Astrocyte of the spinal cord (primary cell): ENCODE measurements at regions not wholly inside any gene's neighbourhood (a gene's known extent, or its start where the extent isn't known, plus 50 kb on each side); places are given as distances from the start of the nearest gene placed in this dataset.

ENCODE experiments used
- DNase-seq: peaks from one replicate; pipeline ENCODE4 v3.0.0; 2011; ENCODE audit warnings: low read depth, low spot score
- H3K4me3 ChIP-seq: 2 replicates; pipeline ENCODE4 v1.5.1; 2011; ENCODE audit warnings: low read depth, mild to moderate bottlenecking, low read length, moderate library complexity
- CTCF ChIP-seq: IDR thresholded peaks from 2 replicates; pipeline ENCODE4 v1.5.1; 2012; ENCODE audit warnings: low read depth, mild to moderate bottlenecking, low read length, inconsistent platforms
- in situ Hi-C: cut with HindIII; loops from 2 replicates; pipeline ENCODE4 v1.10.0; 2017; ENCODE audit warnings: low sequenced_read_pairs

GRCh38 chr1:90508376-90509167, 208.5 kb downstream of the BARHL2 start:
- no peak overlapping the region for H3K4me3 ChIP-seq
- no peak for TF ChIP-seq CTCF
- in situ Hi-C loops, result no loop called here
- DNase-seq, result no peak

GRCh38 chr1:90507173-90507572, 209.9 kb downstream of the BARHL2 start:
- no peak for TF ChIP-seq CTCF
- in situ Hi-C loops, result no loop called here
- H3K4me3 ChIP-seq, result no peak overlapping the region
- DNase-seq, result no peak

- no peak overlapping the region for H3K4me3 ChIP-seq
- no peak for DNase-seq
- in situ Hi-C loops, result no loop called here
- no peak for TF ChIP-seq CTCF
These were observed 211.3 kb downstream of the BARHL2 start for GRCh38 chr1:90505806-90506205.

- no peak for DNase-seq
- no peak overlapping the region for H3K4me3 ChIP-seq
- in situ Hi-C loops, result no loop called here
- no peak for TF ChIP-seq CTCF
These were observed 212.6 kb downstream of the BARHL2 start for GRCh38 chr1:90504509-90504908.

GRCh38 chr1:90502696-90503095, 214.4 kb downstream of the BARHL2 start:
- no peak overlapping the region for H3K4me3 ChIP-seq
- TF ChIP-seq CTCF, result no peak
- no peak for DNase-seq
- in situ Hi-C loops, result no loop called here

GRCh38 chr1:90502194-90502593, 214.9 kb downstream of the BARHL2 start:
- H3K4me3 ChIP-seq, result no peak overlapping the region
- no peak for TF ChIP-seq CTCF
- no peak for DNase-seq
- in situ Hi-C loops, result no loop called here
